H1 (cell line): ENCODE measurements at regions not wholly inside any gene's neighbourhood (a gene's known extent, or its start where the extent isn't known, plus 50 kb on each side); places are given as distances from the start of the nearest gene placed in this dataset.

Experiments
- CTCF ChIA-PET: fragments of 300-600 bp; sonication (Branson Sonifier 250); formaldehyde crosslinking; loops from one replicate; lab custom pipeline; 2021; ENCODE audit not compliant: partially characterized antibody; lab: Charles Lee
- POLR2A ChIA-PET: fragments of 300-600 bp; sonication (Branson Sonifier 250); formaldehyde crosslinking; loops from one replicate; lab custom pipeline; 2021; ENCODE audit warnings: inconsistent platforms; ENCODE audit not compliant: partially characterized antibody; lab: Charles Lee
- DNase-seq, 2 experiments: peaks; one replicate each; pipeline versions ENCODE4 v3.0.0 to v3.0.0-alpha.2; 2010 to 2022; ENCODE audit warnings: low spot score in 2 of 2, low read depth in 1 of 2, mixed read lengths in 1 of 2
- FAIRE-seq: peaks from 2 replicates; lab custom pipeline; 2011; peaks lifted over from hg19 to GRCh38; lab: Jason Lieb, UNC
- H2AFZ ChIP-seq: 2 replicates; pipeline ENCODE4 v1.8.1; 2012; ENCODE audit warnings: low read length, inconsistent platforms
- H2AK5ac ChIP-seq: 2 replicates; pipeline ENCODE4 v1.6.1; 2013; ENCODE audit warnings: low read depth, low read length
- H2BK120ac ChIP-seq: replicated peaks from 2 replicates; pipeline ENCODE3; 2013; ENCODE audit warnings: low read depth, low read length, inconsistent platforms
- H2BK12ac ChIP-seq: 2 replicates; pipeline ENCODE4 v1.6.1; 2013; ENCODE audit warnings: low read depth, low read length
- H2BK15ac ChIP-seq: 2 replicates; pipeline ENCODE4 v1.6.1; 2013; ENCODE audit warnings: low read length
- H2BK20ac ChIP-seq: 2 replicates; pipeline ENCODE4 v1.6.1; 2013; ENCODE audit warnings: low read length
- H2BK5ac ChIP-seq: 2 replicates; pipeline ENCODE4 v1.6.1; 2013; ENCODE audit warnings: low read depth, low read length
- H3K14ac ChIP-seq: 2 replicates; pipeline ENCODE4 v1.6.1; 2013; ENCODE audit warnings: inconsistent platforms; ENCODE audit not compliant: insufficient read length
- H3K18ac ChIP-seq: 2 replicates; pipeline ENCODE4 v1.6.1; 2013; ENCODE audit warnings: low read length; ENCODE audit errors: extremely low read depth
- H3K23ac ChIP-seq: 2 replicates; pipeline ENCODE4 v1.6.1; 2013; ENCODE audit warnings: inconsistent platforms; ENCODE audit not compliant: insufficient read length
- H3K23me2 ChIP-seq: 2 replicates; pipeline ENCODE4 v1.6.1; 2013; ENCODE audit warnings: low read depth, low read length
- H3K27ac ChIP-seq: 2 replicates; pipeline ENCODE4 v1.6.1; 2011; ENCODE audit warnings: low read depth, low read length, inconsistent platforms
- H3K27me3 ChIP-seq, 4 experiments: replicated peaks in 1 of 4; 1 replicate in 1 of 4; 2 replicates in 3 of 4; pipeline versions ENCODE4 v1.6.1 to v1.8.1; 2011 to 2013; ENCODE audit warnings: low read length in 3 of 4, mild to moderate bottlenecking in 3 of 4, inconsistent platforms in 2 of 4, mixed read lengths in 2 of 4, moderate library complexity in 1 of 4; ENCODE audit not compliant: control insufficient read depth in 3 of 4, insufficient read depth in 3 of 4; ENCODE audit errors: extremely low read depth in 1 of 4
- H3K36me3 ChIP-seq, 4 experiments: 2 replicates each; pipeline versions ENCODE4 v1.6.1 to v1.8.1; 2011 to 2013; ENCODE audit warnings: mild to moderate bottlenecking in 4 of 4, low read length in 3 of 4, moderate library complexity in 2 of 4, control low read depth in 1 of 4, inconsistent platforms in 1 of 4; ENCODE audit not compliant: insufficient read depth in 4 of 4, control insufficient read depth in 2 of 4
- H3K4ac ChIP-seq: replicated peaks from 2 replicates; pipeline ENCODE3; 2013; ENCODE audit warnings: low read length, low read depth, mixed read lengths, inconsistent platforms; ENCODE audit not compliant: insufficient read length
- H3K4me1 ChIP-seq, 4 experiments: replicated peaks in 1 of 4; 1 replicate in 1 of 4; 2 replicates in 3 of 4; pipeline versions ENCODE4 v1.6.1 to v1.8.1; 2011 to 2013; ENCODE audit warnings: low read length in 3 of 4, inconsistent platforms in 2 of 4, mixed read lengths in 1 of 4; ENCODE audit not compliant: insufficient read depth in 4 of 4, control insufficient read depth in 3 of 4
- H3K4me2 ChIP-seq, 2 experiments: 2 replicates each; pipeline versions ENCODE4 v1.6.1 to v1.8.1; 2011 to 2013; ENCODE audit warnings: low read depth in 2 of 2, low read length in 2 of 2, control low read depth in 1 of 2, inconsistent platforms in 1 of 2, mild to moderate bottlenecking in 1 of 2; ENCODE audit not compliant: insufficient read depth in 1 of 2
- H3K4me3 ChIP-seq, 4 experiments: fragments of 200-600, 300-600 bp in 1 of 4; sonication (generic), shearing (Covaris generic), sonication (Bioruptor Twin) in 1 of 4; 2 replicates each; pipeline versions ENCODE4 v1.5.1 to v1.8.1; 2011 to 2016; ENCODE audit warnings: low read length in 4 of 4, low read depth in 3 of 4, control low read depth in 2 of 4, inconsistent platforms in 2 of 4, mild to moderate bottlenecking in 2 of 4, mixed read lengths in 1 of 4, moderate library complexity in 1 of 4; ENCODE audit not compliant: insufficient read depth in 2 of 4; ENCODE audit errors: extremely low read depth in 1 of 4
- H3K56ac ChIP-seq: replicated peaks from 2 replicates; pipeline ENCODE3; 2013; ENCODE audit warnings: low read depth, mild to moderate bottlenecking, mixed read lengths, low read length, inconsistent platforms; ENCODE audit not compliant: insufficient read length
- H3K79me1 ChIP-seq: 2 replicates; pipeline ENCODE4 v1.6.1; 2013; ENCODE audit warnings: low read depth, low read length, control low read depth
- H3K79me2 ChIP-seq, 2 experiments: 2 replicates each; pipeline versions ENCODE4 v1.6.1 to v1.8.1; 2012 to 2013; ENCODE audit warnings: low read length in 2 of 2, mild to moderate bottlenecking in 2 of 2, inconsistent platforms in 1 of 2; ENCODE audit not compliant: insufficient read depth in 2 of 2, control insufficient read depth in 1 of 2
- H3K9ac ChIP-seq, 4 experiments: replicated peaks in 1 of 4; 1 replicate in 1 of 4; 2 replicates in 3 of 4; pipeline versions ENCODE4 v1.6.1 to v1.8.1; 2011 to 2013; ENCODE audit warnings: low read depth in 3 of 4, low read length in 3 of 4, control low read depth in 2 of 4, mild to moderate bottlenecking in 2 of 4, moderate library complexity in 2 of 4, inconsistent platforms in 1 of 4; ENCODE audit errors: extremely low read depth in 1 of 4
- H3K9me3 ChIP-seq, 2 experiments: 2 replicates each; pipeline versions ENCODE4 v1.6.1 to v1.8.1; 2012 to 2013; ENCODE audit warnings: mild to moderate bottlenecking in 2 of 2, moderate library complexity in 2 of 2, control low read depth in 1 of 2, inconsistent platforms in 1 of 2, low read depth in 1 of 2, low read length in 1 of 2, mixed read lengths in 1 of 2; ENCODE audit not compliant: insufficient read depth in 2 of 2
- H4K20me1 ChIP-seq, 2 experiments: replicated peaks in 1 of 2; 2 replicates each; pipeline versions ENCODE3 to v1.8.1; 2011 to 2013; ENCODE audit warnings: inconsistent platforms in 2 of 2, low read length in 2 of 2, mild to moderate bottlenecking in 1 of 2; ENCODE audit not compliant: insufficient read depth in 2 of 2, control insufficient read depth in 1 of 2
- H4K5ac ChIP-seq: 2 replicates; pipeline ENCODE4 v1.6.1; 2013; ENCODE audit warnings: low read length, low read depth, mixed read lengths, inconsistent platforms; ENCODE audit not compliant: insufficient read length
- H4K8ac ChIP-seq: 2 replicates; pipeline ENCODE4 v1.8.0; 2013; ENCODE audit warnings: mild to moderate bottlenecking, moderate library complexity, low read length, inconsistent platforms; ENCODE audit not compliant: insufficient read depth; ENCODE audit errors: extremely low read depth
- H4K91ac ChIP-seq: replicated peaks from 2 replicates; pipeline ENCODE3; 2013; ENCODE audit warnings: low read length, mixed read lengths, inconsistent platforms; ENCODE audit not compliant: insufficient read length
- EZH2 ChIP-seq: fragments of 200-600 bp; sonication (generic); IDR thresholded peaks from 2 replicates; pipeline ENCODE4 v1.7.1; 2012; ENCODE audit warnings: low read depth, mild to moderate bottlenecking, moderate library complexity, low read length, inconsistent platforms; ENCODE audit not compliant: severe bottlenecking
- WGBS, 2 experiments: shearing (Covaris generic) in 1 of 2; methylation state at CpG; one replicate each; pipeline versions ENCODE4 v1.1.6 to v1.1.7; 2013 to 2015; ENCODE audit warnings: low lambda C conversion rate in 2 of 2, mixed read lengths in 2 of 2, inconsistent platforms in 1 of 2, low coverage in 1 of 2, missing lambda C conversion rate in 1 of 2; ENCODE audit not compliant: insufficient replicate concordance in 2 of 2, insufficient coverage in 1 of 2, insufficient read length in 1 of 2; ENCODE audit errors: extremely low coverage in 1 of 2, missing lambda C conversion rate in 1 of 2; 5-methylcytosine and 5-hydroxymethylcytosine counted together

DNA sequence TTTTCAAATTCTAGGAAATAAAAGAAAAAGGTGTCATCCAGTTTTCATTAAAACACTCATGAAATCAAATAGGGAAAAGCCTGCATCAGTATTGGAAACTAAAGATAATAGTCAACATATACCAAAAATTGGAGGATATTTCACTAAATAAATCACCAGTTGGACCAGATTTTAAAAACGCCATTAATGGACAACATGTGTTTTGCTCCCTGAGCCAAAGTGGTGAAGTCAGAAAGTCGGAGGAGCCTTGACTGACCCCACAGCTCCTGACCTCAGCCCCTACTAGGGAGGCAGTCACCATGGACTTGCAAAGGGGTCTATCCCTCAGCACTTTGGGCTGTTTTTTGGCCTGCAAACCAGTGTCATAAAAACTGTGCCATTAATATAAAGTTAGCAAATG, 98.3 kb upstream of the SEC61G start:
- WGBS, 2 experiments, result 86% methylated on average over 2 of the region's 2 CpGs; no CpG with 5 or more reads in 1 of the 2 experiments
- Histone ChIP-seq H3K27ac (no peak overlapping the region), H3K79me2 (no peaks in the 10 kb centered on the region), H3K23me2 (no peaks in the 10 kb centered on the region), H3K9ac (no peak overlapping the region), H2BK20ac (no peak overlapping the region), H3K4ac (no peak overlapping the region), H3K4me3 (no peak overlapping the region), H2BK5ac (no peak overlapping the region), H3K4me1 (peaks cover 0 to 4% (median 3%) of the 10 kb centered on the region in 4 experiments; a peak in 4 of 7 replicates), H4K8ac (no peak overlapping the region), H3K23ac (no peak overlapping the region), H2BK12ac (no peak overlapping the region), H4K20me1 (no peaks in the 10 kb centered on the region), H3K27me3 (no peaks in the 10 kb centered on the region), H3K14ac (no peak overlapping the region), H2BK15ac (no peak overlapping the region), H2BK120ac (no peak overlapping the region), H3K9me3 (no peaks in the 10 kb centered on the region), H3K4me2 (no peak overlapping the region), H4K91ac (no peak overlapping the region), H3K36me3 (no peaks in the 10 kb centered on the region), H3K79me1 (no peaks in the 10 kb centered on the region), H4K5ac (no peak overlapping the region), H3K18ac (no peak overlapping the region), H3K56ac (no peak overlapping the region), H2AK5ac (no peak overlapping the region), H2AFZ (no peak overlapping the region)
- ChIA-PET POLR2A (no interaction called here), CTCF (interaction anchor here (0.7 to 1.1 kb wide), 2 partner anchors 52 to 398 kb away, joined by 3 to 6 read pairs; no protein-coding TSS in a partner anchor)
- FAIRE-seq, result no peak
- DNase-seq, result no peak
- no peak for TF ChIP-seq EZH2
